ENCODE measurements at regions not wholly inside any gene's neighbourhood (a gene's known extent, or its start where the extent isn't known, plus 50 kb on each side); places are given as distances from the start of the nearest gene placed in this dataset.

- TF ChIP-seq, protein P1, sequence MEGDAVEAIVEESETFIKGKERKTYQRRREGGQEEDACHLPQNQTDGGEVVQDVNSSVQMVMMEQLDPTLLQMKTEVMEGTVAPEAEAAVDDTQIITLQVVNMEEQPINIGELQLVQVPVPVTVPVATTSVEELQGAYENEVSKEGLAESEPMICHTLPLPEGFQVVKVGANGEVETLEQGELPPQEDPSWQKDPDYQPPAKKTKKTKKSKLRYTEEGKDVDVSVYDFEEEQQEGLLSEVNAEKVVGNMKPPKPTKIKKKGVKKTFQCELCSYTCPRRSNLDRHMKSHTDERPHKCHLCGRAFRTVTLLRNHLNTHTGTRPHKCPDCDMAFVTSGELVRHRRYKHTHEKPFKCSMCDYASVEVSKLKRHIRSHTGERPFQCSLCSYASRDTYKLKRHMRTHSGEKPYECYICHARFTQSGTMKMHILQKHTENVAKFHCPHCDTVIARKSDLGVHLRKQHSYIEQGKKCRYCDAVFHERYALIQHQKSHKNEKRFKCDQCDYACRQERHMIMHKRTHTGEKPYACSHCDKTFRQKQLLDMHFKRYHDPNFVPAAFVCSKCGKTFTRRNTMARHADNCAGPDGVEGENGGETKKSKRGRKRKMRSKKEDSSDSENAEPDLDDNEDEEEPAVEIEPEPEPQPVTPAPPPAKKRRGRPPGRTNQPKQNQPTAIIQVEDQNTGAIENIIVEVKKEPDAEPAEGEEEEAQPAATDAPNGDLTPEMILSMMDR (conservative IDR thresholded peaks at IDR 0.05) = no peak
- no peak for TF ChIP-seq ZFX (IDR thresholded peaks at IDR 0.05)
These were observed 92.2 kb downstream of the KLF4 start for GRCh38 chr9:107397076-107398044.

Measured in C4-2B (cell line).